Kidney (tissue), 13 donors: ENCODE measurements at regions not wholly inside any gene's neighbourhood (a gene's known extent, or its start where the extent isn't known, plus 50 kb on each side); places are given as distances from the start of the nearest gene placed in this dataset.

Experiments
- DNase-seq, 5 donors: peaks; one replicate each; pipeline ENCODE4 v3.0.0-alpha.2; 2013 to 2020
- FAIRE-seq: peaks from 2 replicates; lab custom pipeline; 2012; peaks lifted over from hg19 to GRCh38; lab: Jason Lieb, UNC
- H3K27ac ChIP-seq, 2 donors: one replicate each; pipeline ENCODE4 v1.7.0; 2013; ENCODE audit warnings: low read depth in 2 of 2, low read length in 2 of 2, inconsistent platforms in 1 of 2
- H3K27me3 ChIP-seq: one replicate; pipeline ENCODE4 v1.7.1; 2013; ENCODE audit warnings: low read length, inconsistent platforms; ENCODE audit not compliant: control insufficient read depth, insufficient read depth
- H3K36me3 ChIP-seq, 3 donors: one replicate each; pipeline versions ENCODE4 v1.7.0 to v1.7.1; 2013; ENCODE audit warnings: low read length in 3 of 3, control low read depth in 1 of 3, inconsistent platforms in 1 of 3; ENCODE audit not compliant: insufficient read depth in 3 of 3, control insufficient read depth in 2 of 3
- H3K4me1 ChIP-seq, 3 donors: one replicate each; pipeline versions ENCODE4 v1.7.0 to v1.7.1; 2013; ENCODE audit warnings: low read length in 3 of 3, inconsistent platforms in 1 of 3, low read depth in 1 of 3; ENCODE audit not compliant: control insufficient read depth in 2 of 3, insufficient read depth in 2 of 3
- H3K4me3 ChIP-seq, 3 donors: one replicate each; pipeline versions ENCODE4 v1.7.0 to v1.8.1; 2013; ENCODE audit warnings: low read length in 3 of 3, control low read depth in 1 of 3, inconsistent platforms in 1 of 3
- H3K9ac ChIP-seq, 3 donors: one replicate each; pipeline versions ENCODE4 v1.7.0 to v1.7.1; 2013; ENCODE audit warnings: low read length in 3 of 3, control low read depth in 1 of 3, inconsistent platforms in 1 of 3
- H3K9me3 ChIP-seq, 3 donors: one replicate each; pipeline versions ENCODE4 v1.7.0 to v1.7.1; 2013; ENCODE audit warnings: low read length in 3 of 3, control low read depth in 1 of 3, inconsistent platforms in 1 of 3; ENCODE audit not compliant: control insufficient read depth in 2 of 3, insufficient read depth in 1 of 3
- intact Hi-C: fragments of 100-400 bp; cut with DNase I; formaldehyde crosslinking; loops from one replicate; pipeline ENCODE4 v1.11.1; 2022
- TF ChIP-seq, protein P1 (sequence below): IDR thresholded peaks from 3 replicates; pipeline ENCODE4 v1.5.1; 2012; ENCODE audit warnings: mild to moderate bottlenecking, moderate library complexity, borderline replicate concordance; ENCODE audit not compliant: insufficient read depth; ENCODE audit errors: extremely low read depth
- donor health status: control.
- donor health status: control.
- donor health status: control.
- donor health status: control.
- donor health status: control.
- donor health status: DM: yes; HTN: yes; CAD: no.
- donor health status: Normal renal cell carcinoma (clear cell type).

DNA sequence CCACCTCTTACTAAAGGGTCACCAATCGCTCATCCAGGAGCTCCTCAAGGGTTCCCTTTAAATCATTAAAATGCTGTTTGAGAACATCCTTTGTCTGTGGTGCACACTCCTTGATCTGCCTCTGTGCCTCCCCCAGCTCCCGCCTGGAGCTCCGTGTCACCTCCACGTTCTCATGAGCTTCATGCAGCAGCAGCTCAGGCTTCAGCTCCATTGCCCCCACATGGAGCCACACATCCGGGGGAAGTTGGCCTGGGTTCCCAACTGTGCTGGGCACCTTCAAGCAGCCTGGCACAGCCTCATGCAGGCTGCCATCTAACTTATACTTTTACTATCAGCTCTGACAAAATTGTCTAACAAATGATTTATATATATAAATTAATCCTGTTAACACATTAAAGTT is 585.8 kb upstream of the FAM174A start:
- no peaks in the 10 kb centered on the region for H3K36me3 ChIP-seq

DNA sequence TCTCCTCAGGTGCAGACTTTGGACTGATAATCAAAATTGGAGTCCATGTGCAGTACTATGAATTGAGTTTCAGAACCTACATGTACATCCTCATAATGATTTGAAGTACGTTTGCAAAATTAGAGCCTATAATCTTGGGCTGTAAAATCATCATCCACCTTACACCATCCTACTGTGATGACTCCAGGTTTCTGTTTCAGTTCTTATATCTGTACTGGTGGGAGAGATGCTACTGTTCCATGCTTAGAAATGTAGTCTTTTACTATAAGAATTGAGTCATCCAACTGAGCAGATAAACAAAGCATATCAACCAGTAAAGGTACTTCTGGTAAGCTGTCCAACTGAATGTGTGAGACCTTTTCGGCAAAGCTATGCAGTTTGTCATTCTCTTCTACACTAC is 586.3 kb upstream of the FAM174A start:
- H3K9me3 ChIP-seq, result no peaks in the 10 kb centered on the region
- FAIRE-seq (no peak), DNase-seq (no peak)
- H3K27ac ChIP-seq, result no peak overlapping the region
- H3K36me3 ChIP-seq, result no peaks in the 10 kb centered on the region
- TF ChIP-seq, protein P1, sequence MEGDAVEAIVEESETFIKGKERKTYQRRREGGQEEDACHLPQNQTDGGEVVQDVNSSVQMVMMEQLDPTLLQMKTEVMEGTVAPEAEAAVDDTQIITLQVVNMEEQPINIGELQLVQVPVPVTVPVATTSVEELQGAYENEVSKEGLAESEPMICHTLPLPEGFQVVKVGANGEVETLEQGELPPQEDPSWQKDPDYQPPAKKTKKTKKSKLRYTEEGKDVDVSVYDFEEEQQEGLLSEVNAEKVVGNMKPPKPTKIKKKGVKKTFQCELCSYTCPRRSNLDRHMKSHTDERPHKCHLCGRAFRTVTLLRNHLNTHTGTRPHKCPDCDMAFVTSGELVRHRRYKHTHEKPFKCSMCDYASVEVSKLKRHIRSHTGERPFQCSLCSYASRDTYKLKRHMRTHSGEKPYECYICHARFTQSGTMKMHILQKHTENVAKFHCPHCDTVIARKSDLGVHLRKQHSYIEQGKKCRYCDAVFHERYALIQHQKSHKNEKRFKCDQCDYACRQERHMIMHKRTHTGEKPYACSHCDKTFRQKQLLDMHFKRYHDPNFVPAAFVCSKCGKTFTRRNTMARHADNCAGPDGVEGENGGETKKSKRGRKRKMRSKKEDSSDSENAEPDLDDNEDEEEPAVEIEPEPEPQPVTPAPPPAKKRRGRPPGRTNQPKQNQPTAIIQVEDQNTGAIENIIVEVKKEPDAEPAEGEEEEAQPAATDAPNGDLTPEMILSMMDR, result no peak
- no peaks in the 10 kb centered on the region for H3K27me3 ChIP-seq
- intact Hi-C loops, result no loop called here
- H3K9ac ChIP-seq, result no peak overlapping the region
- H3K4me1 ChIP-seq, result no peaks in the 10 kb centered on the region
- H3K4me3 ChIP-seq, result no peak overlapping the region

More for the DNA sequence above, 585.8 kb upstream of the FAM174A start:
- Histone ChIP-seq H3K9me3 (no peaks in the 10 kb centered on the region), H3K9ac (no peak overlapping the region), H3K27me3 (no peaks in the 10 kb centered on the region), H3K4me1 (no peaks in the 10 kb centered on the region), H3K27ac (no peak overlapping the region), H3K4me3 (no peak overlapping the region)
- no peak for FAIRE-seq
- TF ChIP-seq, protein P1, result no peak
- intact Hi-C loops, result no loop called here
- peak in 1 of 5 donors; percentile 56 for DNase-seq

DNA sequence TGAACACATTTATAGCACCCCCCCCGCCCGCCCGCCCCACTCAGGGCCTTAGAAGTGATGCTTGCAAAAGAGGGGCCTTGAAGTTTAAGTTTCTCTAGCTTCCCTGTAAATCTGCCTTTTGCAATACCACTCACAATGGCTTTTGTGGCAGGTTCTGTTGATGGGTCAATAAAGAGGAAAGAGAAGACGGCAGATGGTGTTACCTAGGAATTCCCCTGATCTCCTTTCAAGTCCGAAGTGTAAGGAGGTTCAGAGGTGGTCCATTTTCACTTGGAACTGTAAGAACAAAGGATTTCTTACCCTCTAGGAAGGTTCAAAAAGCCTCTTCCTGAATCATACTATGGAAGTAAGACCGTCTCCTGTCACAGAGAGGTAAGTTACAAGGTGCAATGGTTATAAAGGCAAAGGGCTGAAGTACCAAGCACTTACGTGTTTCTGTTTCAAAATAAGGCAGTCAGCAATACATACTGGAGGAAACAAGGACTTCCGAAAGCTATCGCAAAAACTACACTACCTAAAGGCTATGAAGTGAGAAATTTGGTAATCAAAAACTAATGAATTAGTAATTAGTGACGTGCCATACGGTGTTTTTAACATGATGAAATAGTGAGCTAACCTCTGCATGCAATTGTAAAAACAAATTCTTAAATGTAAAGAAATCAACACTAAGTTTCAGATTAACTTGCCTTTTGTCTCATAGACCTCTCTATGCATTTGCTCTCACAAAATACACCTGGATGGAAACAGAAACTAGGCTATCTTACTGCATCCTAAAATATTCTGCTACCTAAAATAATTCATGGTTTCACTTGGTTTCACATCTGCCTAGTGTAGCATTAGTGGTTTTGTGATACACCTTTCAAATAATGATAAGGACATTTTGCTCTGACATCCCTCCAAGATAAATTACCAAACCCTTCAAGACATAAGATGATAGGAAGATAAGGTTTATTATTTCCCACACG is 589.4 kb upstream of the FAM174A start:
- no peak for FAIRE-seq
- no peaks in the 10 kb centered on the region for H3K27me3 ChIP-seq
- TF ChIP-seq, protein P1, result no peak

More for the DNA sequence above, 589.4 kb upstream of the FAM174A start:
- H3K9ac ChIP-seq, result no peak overlapping the region
- intact Hi-C loops, result no loop called here
- H3K4me1 ChIP-seq, result no peaks in the 10 kb centered on the region
- no peak overlapping the region for H3K4me3 ChIP-seq
- peak in 2 of 5 donors; percentile 10 to 39 for DNase-seq
- no peaks in the 10 kb centered on the region for H3K36me3 ChIP-seq
- no peak overlapping the region for H3K27ac ChIP-seq
- H3K9me3 ChIP-seq, result no peaks in the 10 kb centered on the region
